ENCODE measurements at regions not wholly inside any gene's neighbourhood (a gene's known extent, or its start where the extent isn't known, plus 50 kb on each side); places are given as distances from the start of the nearest gene placed in this dataset.
"Not testable (repeated sequence)": the region's sequence is repeated elsewhere in the genome, so short reads cannot be mapped to it uniquely, and the experiment has no call there.

- Histone ChIP-seq H3K27me3 (no peaks in the 10 kb centered on the region), H3K9me3 (no peaks in the 10 kb centered on the region), H3K27ac (no peak overlapping the region), H3K4me3 (no peak overlapping the region), H3K36me3 (no peaks in the 10 kb centered on the region), H3K4me1 (no peaks in the 10 kb centered on the region)
- intact Hi-C loops (cut with DNase I), result no loop called here
- ATAC-seq, result no peak
- DNase-seq, result no peak
- no peak for TF ChIP-seq CTCF (IDR thresholded peaks at IDR 0.05)
These were observed 263.2 kb upstream of the MGMT start for GRCh38 chr10:129203819-129204218.

GRCh38 chr10:129207297-129207696 is 259.7 kb upstream of the MGMT start:
- no peaks in the 10 kb centered on the region for H3K9me3 ChIP-seq
- H3K36me3 ChIP-seq, result no peaks in the 10 kb centered on the region
- no peak overlapping the region for H3K27ac ChIP-seq
- no peak for TF ChIP-seq CTCF (IDR thresholded peaks at IDR 0.05)
- H3K27me3 ChIP-seq, result no peaks in the 10 kb centered on the region
- H3K4me1 ChIP-seq, result no peaks in the 10 kb centered on the region
- no peak for DNase-seq
- ATAC-seq, result no peak
- H3K4me3 ChIP-seq, result no peak overlapping the region
- intact Hi-C loops (cut with DNase I), result no loop called here

- no peak for ATAC-seq
- Histone ChIP-seq H3K9me3 (no peaks in the 10 kb centered on the region), H3K27me3 (no peaks in the 10 kb centered on the region), H3K27ac (no peak overlapping the region), H3K36me3 (no peaks in the 10 kb centered on the region), H3K4me1 (no peaks in the 10 kb centered on the region), H3K4me3 (no peak overlapping the region)
- TF ChIP-seq CTCF (IDR thresholded peaks at IDR 0.05), result no peak
- intact Hi-C loops (cut with DNase I), result no loop called here
- DNase-seq, result no peak
These were observed 256.2 kb upstream of the MGMT start for GRCh38 chr10:129210876-129211275.

- DNase-seq, result no peak
- H3K4me1 ChIP-seq, result no peaks in the 10 kb centered on the region
- H3K9me3 ChIP-seq, result no peaks in the 10 kb centered on the region
- no peak overlapping the region for H3K4me3 ChIP-seq
- H3K27me3 ChIP-seq, result no peaks in the 10 kb centered on the region
- intact Hi-C loops (cut with DNase I), result no loop called here
- no peaks in the 10 kb centered on the region for H3K36me3 ChIP-seq
- TF ChIP-seq CTCF (IDR thresholded peaks at IDR 0.05), result no peak
- ATAC-seq, result no peak
- no peak overlapping the region for H3K27ac ChIP-seq
These were observed 253.8 kb upstream of the MGMT start for GRCh38 chr10:129213256-129213655.

GRCh38 chr10:129213996-129214395 is 253.0 kb upstream of the MGMT start:
- DNase-seq; H3K36me3 ChIP-seq; H3K27ac ChIP-seq; H3K27me3 ChIP-seq; ATAC-seq; intact Hi-C loops (cut with DNase I); H3K4me3 ChIP-seq; H3K9me3 ChIP-seq; H3K4me1 ChIP-seq: not testable (repeated sequence)

- DNase-seq, result no peak
- ATAC-seq, result no peak
- intact Hi-C loops (cut with DNase I), result no loop called here
- Histone ChIP-seq H3K9me3 (no peaks in the 10 kb centered on the region), H3K4me1 (no peaks in the 10 kb centered on the region), H3K27me3 (no peaks in the 10 kb centered on the region), H3K27ac (no peak overlapping the region), H3K36me3 (no peaks in the 10 kb centered on the region), H3K4me3 (no peak overlapping the region)
- TF ChIP-seq CTCF (IDR thresholded peaks at IDR 0.05), result no peak
These were observed 247.7 kb upstream of the MGMT start for GRCh38 chr10:129219364-129219763.
